ENCODE measurements at regions not wholly inside any gene's neighbourhood (a gene's known extent, or its start where the extent isn't known, plus 50 kb on each side); places are given as distances from the start of the nearest gene placed in this dataset.
"Not testable (repeated sequence)": the region's sequence is repeated elsewhere in the genome, so short reads cannot be mapped to it uniquely, and the experiment has no call there.

- not testable (repeated sequence) for TF ChIP-seq NFE2 (CRISPR knock-in tag; IDR thresholded peaks at IDR 0.05); ZNF235 (CRISPR knock-in tag; IDR thresholded peaks at IDR 0.05; ENCODE audit: borderline replicate concordance); USF2 (IDR thresholded peaks at IDR 0.05; ENCODE audit: low read depth, low read length); USF2 (CRISPR knock-in tag; IDR thresholded peaks at IDR 0.05; ENCODE audit: borderline replicate concordance); PCBP2 (optimal IDR thresholded peaks at IDR 0.05; ENCODE audit: low read depth, low read length, poor library complexity, severe bottlenecking); NAIF1 (CRISPR knock-in tag; IDR thresholded peaks at IDR 0.05; ENCODE audit: borderline replicate concordance); RAD21 (CRISPR knock-in tag; IDR thresholded peaks at IDR 0.05); ZBTB20 (CRISPR knock-in tag; IDR thresholded peaks at IDR 0.05; ENCODE audit: borderline replicate concordance, low read depth); NFKB2 (CRISPR knock-in tag; IDR thresholded peaks at IDR 0.05; ENCODE audit: borderline replicate concordance); SIN3A (IDR thresholded peaks at IDR 0.05; ENCODE audit: borderline replicate concordance, low read depth, low read length)
- TF ChIP-seq, protein P1, sequence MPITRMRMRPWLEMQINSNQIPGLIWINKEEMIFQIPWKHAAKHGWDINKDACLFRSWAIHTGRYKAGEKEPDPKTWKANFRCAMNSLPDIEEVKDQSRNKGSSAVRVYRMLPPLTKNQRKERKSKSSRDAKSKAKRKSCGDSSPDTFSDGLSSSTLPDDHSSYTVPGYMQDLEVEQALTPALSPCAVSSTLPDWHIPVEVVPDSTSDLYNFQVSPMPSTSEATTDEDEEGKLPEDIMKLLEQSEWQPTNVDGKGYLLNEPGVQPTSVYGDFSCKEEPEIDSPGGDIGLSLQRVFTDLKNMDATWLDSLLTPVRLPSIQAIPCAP (CRISPR knock-in tag; IDR thresholded peaks at IDR 0.05; ENCODE audit: low read depth) = not testable (repeated sequence)
These were observed 612.3 kb downstream of the RAPGEF2 start for GRCh38 chr4:159715180-159715579.
